Heart left ventricle (tissue), 13 donors: ENCODE measurements at regions not wholly inside any gene's neighbourhood (a gene's known extent, or its start where the extent isn't known, plus 50 kb on each side); places are given as distances from the start of the nearest gene placed in this dataset.

Experiments
- CTCF ChIP-seq, 12 donors: fragments of 200-600 bp; sonication (generic) in 4 of 12; IDR thresholded peaks; one replicate each; pipeline versions ENCODE4 v1.5.0 to v1.8.0; 2018 to 2022; ENCODE audit warnings: antibody characterized with exemption in 12 of 12, mild to moderate bottlenecking in 5 of 12
- POLR2A ChIP-seq, 2 donors: fragments of 450-650 bp; IDR thresholded peaks; one replicate each; pipeline ENCODE4 v1.6.1; 2017; ENCODE audit warnings: antibody characterized with exemption in 2 of 2, mild to moderate bottlenecking in 2 of 2, moderate library complexity in 2 of 2
- donor health status: ischemic (EF 13 %, LVEDD 7.1; RV severe dilation, severe dysfunction).
- donor health status: DM: no; HTN: yes; CAD: no.
- donor health status: DM: no; HTN: no; CAD: no.
- donor health status: ischemic (EF 25% LVEDD 6.9; RV normal size, moderate dysfunction).
- donor health status: ischemic (EF 25% LVEDD 5.7; RV mildly dilated, moderate dysfunction).
- donor health status: ischemic (EF 35%, LVEDD 5.7; RV mildly dilated, moderate dysfunction).
- donor health status: nonischemic (EF 11% LVEDD 7.7; RV severe dilation, severe dysfunction).
- donor health status: DM: yes; HTN: yes; CAD: no.
- donor health status: PGD.
- donor health status: ischemic (EF 29% LVEDD 5.4; RV normal size, mild dysfunction).
- donor health status: nonischemic (EF 23%, LVEDD 6.1; RV moderate dilation, normal function).

GRCh38 chrX:33385546-33385945, 174.2 kb upstream of the DMD start:
- TF ChIP-seq CTCF (IDR thresholded peaks at IDR 0.05) (no peak), POLR2A (IDR thresholded peaks at IDR 0.05) (no peak)
